HG02798 (cell line): ENCODE measurements at regions not wholly inside any gene's neighbourhood (a gene's known extent, or its start where the extent isn't known, plus 50 kb on each side); places are given as distances from the start of the nearest gene placed in this dataset.
"Not testable (repeated sequence)": the region's sequence is repeated elsewhere in the genome, so short reads cannot be mapped to it uniquely, and the experiment has no call there.

Experiments
- ATAC-seq: cut with Tn5 transposase; IDR thresholded peaks from one replicate; pipeline ENCODE4 v1.9.1; 2021; ENCODE audit warnings: mild to moderate bottlenecking; ENCODE audit not compliant: unreplicated experiment, poor library complexity

DNA sequence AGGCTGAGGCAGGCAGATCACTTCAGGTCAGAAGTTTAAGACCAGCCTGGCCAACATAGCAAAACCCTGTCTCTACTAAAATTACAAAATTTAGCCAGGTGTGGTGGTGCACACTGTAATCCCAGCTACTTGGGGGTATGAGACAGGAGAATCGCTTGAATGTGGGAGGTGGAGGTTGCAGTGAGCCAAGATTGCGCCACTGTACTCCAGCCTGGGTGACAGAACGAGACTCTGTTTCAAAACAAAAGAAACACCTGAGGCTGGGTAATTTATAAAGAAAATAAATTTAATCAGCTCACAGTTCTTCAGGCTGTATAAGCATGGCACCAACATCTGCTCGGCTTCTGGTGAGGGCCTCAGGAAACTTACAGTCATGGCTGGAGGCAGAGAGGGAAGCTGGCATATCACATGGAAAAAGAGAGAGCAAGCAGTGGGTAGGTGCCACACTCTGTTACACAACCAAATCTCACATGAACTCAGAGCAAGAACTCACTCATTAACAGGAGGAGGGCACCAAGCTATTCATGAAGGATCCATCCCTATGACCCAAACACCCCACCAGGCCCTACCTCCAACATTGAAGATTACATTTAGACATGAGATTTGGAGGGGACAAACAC, 244.1 kb upstream of the RBBP8 start:
- ATAC-seq, result no peak

DNA sequence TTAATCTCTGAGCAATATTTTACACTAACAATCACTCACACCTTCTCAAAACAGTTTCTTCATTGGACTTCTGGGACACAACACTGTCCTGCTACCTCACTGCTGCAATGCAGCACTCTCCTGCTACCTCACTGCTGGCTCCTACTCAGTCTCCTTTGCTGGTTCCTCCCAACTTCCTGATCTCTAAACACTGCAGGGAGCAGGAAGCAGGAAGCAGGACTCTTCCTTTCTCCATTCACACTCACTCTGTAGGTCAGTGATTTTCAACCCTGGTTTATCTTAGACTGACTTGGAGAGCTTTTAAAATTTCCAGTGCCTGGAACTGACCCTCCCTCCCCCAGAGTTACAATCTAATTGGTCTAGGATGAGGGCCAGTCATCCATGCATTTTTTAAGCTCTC, 243.4 kb upstream of the RBBP8 start:
- no peak for ATAC-seq

DNA sequence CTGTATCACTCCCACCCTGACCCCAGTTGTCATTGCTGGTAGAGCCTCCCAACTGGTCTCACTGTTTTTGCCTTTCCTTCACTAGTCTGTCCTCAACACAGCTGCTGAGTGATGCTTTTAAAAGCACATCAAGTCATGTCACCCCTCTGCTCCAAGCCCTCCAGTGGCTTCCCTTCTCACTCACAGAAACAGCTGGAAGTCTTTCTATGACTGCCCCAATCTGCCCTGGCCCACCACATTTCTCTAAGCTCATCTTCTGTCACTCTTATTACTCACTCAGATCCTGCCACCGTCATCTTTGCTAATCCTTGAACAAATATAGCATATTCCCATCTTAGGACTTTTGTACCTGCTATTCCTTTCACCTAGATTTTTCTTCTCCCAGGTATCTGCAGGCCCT, 242.6 kb upstream of the RBBP8 start:
- no peak for ATAC-seq

DNA sequence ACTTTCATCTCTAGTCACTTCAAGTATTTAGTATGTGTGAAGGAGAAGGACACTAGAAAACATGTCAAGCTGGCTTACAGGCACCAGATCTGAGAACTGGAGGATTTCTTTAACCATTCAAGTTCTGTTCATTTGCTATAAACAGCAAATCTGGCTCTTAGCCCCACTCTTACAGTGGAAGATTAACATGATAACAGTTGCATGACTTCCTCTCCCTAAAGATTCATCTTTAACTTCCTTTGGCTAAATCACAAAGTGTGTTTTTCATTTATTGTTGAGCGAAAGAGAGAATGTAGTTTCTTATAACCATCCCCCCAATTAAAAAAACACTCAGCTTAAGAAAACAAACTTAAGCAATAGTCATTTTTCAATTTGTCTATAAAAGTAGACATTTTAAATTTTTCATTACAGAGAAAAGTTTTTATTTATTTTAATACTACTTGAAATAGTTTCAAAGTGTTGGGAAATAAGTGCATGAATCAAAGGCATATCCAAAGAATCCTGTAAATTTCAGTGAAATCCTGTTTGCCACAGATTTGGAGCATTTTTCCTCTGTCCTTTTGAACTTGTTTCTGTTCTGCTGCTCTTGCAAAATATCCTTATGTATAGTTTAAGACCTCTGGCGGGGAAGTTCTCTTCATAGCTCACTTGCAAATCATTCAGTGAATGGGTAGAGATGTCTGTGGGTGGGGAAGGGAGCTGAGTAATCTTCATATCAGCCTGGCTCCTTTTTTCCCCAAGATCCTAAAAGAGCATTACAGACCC, 241.0 kb upstream of the RBBP8 start:
- no peak for ATAC-seq

DNA sequence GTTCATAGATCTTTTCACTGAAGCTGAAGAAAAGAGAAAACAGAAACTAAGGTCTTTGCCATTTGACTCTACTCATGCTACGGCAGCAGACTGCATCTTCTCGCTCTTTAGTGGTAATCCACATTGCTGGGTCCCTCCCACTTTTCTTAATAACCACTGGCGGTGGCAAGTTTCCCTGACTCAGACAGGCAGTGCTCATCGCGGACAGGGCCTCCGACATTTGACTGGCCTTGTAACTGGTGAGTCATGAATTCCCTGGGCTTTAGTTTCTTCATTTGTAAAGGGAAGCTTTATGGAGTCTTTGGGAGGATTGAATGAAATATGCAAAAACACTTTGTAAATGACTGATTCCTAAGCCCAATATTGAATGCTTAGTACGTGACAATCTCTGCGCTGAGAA, 238.2 kb upstream of the RBBP8 start:
- no peak for ATAC-seq

DNA sequence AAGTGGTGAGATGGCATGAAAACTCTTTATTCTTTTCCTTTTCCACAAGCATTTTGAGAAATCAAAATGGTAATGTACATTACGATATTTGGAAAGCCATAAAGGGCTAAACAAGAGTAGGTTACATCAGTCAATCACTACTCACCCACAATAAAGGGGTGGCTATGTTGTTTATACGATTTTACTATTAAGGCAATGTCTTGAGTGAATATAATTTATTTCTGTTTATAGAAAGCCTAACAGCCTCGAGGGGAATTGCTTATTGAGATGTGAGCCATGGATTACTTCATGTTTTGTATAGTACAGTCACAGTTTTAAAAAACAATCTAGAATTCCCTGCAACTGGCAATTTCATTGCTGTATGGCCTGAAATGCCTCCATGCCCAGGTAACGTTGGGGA, 237.5 kb upstream of the RBBP8 start:
- no peak for ATAC-seq

DNA sequence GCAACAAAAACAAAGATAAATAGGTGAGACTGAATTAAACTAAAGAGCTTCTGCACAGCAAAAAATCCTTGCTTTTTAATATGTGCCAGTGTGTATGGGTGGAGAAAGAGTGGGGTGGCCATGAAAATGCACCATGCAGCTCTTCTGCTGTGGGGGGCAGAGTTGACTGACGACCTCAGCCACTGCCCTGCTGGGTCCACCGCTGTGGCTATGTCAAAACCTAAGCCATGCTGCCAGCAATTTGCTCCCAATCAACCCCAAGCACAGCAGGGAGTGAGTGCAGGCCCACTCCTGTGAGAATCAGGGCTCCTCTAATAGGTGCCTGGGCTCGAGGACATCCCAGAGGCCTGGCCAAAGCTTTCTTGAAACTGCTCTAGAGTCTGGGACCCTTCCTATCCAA, 235.6 kb upstream of the RBBP8 start:
- ATAC-seq, result no peak

DNA sequence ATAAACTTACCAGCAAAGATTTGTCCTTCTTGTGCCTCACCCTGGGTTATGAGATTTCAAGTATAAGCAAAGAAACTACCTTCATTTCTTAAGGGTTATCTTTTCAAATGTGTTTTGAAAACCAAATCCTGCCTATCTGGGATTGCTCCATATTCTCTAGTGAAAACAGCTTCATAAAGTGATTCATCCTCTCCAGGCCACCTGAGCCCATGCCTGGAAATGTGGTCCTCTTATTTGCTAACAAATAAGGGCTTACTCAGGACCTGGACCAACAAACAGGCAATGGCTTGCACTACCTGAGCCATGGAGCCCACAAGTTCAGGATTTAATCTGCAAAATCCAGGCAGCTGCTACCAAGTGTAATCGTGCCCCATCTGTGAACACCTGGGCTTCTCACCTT, 234.4 kb upstream of the RBBP8 start:
- ATAC-seq, result no peak

DNA sequence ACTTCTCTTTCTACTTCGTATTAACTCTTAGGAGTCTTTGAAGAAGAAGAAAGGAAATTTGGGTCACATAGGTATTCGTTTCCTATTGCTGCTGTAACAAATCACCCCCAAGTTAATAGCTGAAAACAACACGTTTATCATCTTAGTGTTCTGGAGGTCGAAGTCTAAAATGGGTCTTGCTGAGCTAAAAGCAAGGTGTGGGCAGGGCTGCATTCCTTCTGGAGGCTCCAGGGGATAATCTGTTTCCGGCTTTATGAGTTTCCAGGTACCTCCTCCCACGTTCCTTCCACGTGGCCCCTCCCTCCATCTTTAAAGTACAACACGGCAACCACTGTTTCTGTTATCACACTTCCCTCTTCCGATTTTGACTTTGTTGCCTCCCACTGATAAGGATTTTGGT, 233.5 kb upstream of the RBBP8 start:
- no peak for ATAC-seq

DNA sequence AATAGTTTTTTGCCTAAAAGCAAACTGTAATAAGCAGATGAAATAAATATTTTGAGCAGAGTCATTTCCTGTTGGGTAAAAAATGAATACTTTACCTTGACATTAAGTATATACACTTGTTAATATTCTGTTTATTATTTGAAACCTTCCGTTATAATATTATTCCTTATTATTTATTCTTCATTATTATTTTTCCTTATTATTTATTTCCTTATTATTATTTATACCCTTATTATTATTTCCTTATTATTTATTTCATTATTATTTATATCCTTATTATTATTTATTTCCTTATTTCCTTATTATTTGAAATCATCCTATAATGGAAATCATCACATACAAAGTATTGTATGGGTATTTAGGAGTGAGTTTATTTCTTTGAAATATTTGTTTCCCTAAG, 232.2 kb upstream of the RBBP8 start:
- ATAC-seq, result no peak

DNA sequence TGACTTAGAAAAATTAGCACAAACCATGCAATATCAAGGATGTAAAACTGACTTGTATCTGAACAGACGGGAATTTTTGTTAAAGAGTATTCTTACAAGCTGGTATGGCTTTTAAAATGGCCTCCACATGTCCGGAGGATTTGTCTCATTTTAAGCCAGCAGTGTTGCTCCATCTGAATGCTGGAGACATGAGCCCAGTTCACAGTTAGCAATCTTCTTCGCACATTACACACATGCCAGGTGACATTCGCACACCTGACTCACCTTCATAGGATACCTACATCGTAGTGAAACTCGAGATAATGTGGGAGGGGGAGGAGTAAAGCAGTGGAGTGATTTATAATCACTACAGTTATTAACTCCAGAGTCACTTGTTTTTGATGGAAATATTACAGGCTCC, 231.8 kb upstream of the RBBP8 start:
- no peak for ATAC-seq

DNA sequence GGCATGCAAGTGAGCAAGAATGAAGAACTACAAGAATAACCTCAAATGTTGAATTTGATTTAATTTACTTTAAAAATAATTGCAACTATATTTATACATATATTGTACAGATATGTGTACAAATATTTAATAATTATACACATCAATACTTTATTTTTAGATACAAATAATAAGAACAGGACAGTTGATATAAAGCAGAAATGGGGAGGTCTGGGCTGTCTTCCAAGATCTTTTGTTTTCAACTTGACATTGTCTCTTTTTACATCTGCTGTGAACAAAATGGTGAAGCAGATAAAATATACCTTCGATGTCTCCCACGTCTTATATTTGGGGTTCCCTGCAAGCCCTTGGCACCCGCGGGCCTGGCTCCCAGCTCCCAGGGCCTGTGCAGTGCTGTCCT, 231.3 kb upstream of the RBBP8 start:
- no peak for ATAC-seq

DNA sequence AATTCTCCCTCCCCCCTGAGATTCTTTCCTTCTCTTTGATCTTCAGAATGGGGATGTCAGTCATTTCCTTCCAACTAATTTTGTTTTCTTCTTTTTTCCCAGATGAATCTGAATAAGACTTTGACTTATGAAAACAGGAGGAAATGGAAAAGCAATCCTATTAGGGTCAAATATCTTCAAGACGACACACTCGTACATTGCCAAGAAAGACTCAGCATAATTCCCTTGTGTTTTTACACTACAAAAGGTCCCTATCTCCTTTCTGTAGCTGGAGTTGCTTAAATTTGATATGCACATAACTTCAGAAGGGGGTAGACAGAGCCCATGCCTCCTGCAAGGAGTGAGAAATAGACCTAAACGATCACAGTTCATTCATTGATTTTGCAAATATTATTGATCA, 230.3 kb upstream of the RBBP8 start:
- ATAC-seq, result no peak

DNA sequence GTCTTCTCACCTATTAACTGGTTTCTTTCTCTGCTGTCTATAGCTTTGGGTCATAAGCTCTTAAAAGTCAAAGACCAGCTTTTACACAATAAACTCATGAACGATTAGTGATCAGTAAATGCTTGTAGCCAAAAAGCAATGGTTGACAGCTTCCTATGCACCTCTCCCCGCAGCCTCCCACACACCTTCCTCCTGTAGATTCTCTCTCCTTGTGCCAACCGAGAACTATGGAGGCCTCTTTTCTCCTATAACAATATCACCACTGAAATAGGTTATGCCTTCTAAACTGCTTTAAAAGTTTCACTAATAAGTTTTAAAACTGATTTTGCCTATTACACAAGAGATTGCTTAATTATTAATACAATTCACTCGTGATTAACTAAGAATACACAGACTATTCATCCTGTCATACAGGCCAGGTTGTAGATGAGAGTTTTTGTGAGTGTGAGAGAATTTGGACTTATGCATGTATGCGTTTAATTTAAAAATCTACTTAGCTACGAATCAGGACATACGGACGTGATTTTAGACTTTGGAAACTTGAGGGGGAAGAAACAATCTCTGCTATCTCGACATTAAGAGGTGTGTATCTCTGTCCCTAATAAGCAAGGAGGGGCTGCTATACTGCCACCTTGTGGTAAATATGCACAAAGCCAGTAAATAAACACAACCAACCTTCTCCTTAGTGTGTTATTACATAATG, 229.1 kb upstream of the RBBP8 start:
- ATAC-seq, result peak; percentile 77

DNA sequence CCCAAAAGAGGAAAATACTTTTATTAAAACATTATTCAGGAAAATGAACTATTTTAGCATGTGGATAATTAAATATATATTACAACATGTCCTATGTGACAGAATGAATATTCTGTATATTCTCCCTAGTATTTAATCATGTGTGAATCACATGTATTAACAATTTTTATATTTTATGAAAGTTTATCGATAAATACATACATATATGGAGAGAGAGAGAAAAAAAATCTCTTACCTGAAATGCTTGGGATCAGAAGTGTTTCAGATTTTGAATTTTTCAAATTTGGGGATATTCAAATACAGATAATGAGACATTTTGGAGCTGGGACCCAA, 228.6 kb upstream of the RBBP8 start:
- no peak for ATAC-seq

DNA sequence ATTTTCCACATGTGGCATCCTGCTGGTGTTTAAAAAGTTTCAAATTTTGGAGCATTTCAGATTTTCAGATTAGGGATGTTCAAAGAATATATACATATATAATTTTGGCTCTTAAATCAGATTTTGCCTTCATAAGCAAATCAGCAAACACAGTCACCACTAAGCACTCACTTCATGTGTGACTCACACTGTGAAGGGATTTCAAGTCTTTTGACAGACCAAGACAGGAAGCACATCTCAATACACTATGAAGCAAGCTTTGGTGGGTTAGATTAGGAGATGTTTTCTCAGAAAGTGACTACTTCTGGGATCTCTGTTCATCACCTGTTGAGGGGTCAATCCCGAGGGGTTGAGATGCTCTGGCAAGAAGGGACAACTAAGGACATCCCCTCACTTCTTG, 227.8 kb upstream of the RBBP8 start:
- ATAC-seq, result no peak

DNA sequence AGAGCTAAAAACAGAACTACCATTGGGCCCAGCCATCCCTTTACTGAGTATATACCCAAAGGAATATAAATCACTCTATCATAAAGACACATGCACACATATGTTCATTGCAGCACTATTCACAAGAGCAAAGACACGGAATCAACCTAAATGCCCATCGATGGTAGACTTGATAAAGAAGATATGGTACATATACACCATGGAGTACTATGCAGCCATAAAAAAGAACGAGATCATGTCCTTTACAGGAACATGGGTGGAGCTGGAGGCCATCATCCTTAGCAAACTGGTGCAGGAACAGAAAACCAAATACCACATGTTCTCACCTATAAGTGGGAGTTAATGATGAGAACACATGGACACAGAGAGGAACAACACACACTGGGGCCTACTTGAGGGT, 227.1 kb upstream of the RBBP8 start:
- ATAC-seq, result not testable (repeated sequence)

DNA sequence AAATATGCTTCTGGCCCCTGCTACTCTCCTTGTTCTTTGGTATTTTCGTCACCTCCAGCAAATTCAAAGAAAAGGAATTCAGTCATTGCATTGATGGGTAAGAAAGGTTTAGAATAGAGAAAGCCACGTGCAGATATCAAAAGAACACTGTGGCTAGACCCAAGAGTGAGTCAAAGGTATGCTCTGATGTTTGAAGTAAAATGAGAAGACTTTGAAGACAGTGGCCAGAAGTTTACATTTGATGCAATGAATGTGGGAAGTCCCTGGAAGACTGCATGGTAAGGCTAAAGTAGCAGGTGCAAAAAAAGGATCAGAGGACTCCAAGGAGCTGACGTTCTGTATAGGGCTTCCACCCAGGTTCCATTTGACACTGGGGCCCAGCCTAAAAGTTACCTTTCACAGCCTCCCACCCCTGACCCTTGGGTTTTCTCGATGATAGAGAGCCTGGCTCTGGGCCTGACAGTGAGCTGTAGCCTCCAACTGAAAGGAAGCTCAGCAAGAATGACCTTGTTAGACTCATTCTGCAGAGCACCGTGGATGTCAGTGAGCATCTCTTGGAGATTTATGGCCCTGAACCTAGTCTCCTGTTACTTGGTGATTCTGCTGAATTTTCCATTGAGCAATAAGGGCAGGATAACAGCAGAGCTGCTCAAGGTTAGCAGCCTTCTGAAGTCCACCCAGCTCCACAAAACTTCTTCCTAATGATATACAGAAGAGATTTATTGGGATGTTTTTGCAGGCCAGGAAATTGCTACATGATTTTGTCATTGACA, 223.7 kb upstream of the RBBP8 start:
- no peak for ATAC-seq

DNA sequence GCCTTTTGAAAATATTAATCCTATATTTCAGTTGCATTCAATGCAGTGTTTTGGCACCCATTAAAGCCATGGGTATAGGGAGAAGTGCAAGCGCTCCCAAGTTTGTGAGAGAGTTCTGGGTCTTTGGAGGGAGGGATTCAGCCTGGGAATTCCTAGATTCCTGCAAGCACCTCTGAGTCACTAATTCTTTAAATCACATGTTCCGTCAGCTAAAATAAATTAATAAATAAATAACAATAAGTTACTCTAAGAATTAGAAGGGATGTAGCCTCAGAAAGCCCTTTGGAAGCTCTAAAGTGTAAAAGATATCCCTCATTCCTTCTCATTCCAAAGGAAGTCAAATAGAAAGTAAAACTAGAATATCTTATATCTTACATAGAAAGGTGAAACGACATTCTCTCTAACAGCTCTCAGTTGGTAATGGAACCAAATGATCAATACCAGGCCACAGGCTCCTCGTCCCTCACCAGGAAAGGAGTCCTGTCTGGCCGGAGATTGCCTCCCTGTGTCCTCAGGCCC, 222.4 kb upstream of the RBBP8 start:
- no peak for ATAC-seq

DNA sequence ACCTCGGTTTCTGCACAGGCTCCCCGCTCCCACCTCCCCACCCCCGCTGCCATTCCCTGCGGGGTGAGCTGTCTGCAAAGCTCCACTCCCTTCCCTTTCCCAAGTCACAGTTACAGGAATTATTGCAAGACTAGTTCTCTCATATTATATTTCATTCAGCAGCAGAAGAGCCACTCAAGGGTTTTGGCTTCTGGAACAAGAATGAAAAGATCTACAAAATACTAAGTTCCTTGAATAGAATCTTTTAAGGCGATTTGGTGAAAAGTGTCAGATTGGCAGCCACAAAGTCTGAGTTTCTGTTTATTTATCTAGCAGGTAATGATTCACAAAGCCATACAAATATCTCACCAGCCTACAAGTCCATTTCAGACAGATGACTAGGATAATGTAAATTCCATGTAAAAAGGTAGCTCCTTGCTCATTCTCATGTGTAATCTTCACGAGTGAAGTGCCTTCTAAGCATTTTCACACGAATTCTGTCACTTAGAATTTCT, 221.9 kb upstream of the RBBP8 start:
- no peak for ATAC-seq

DNA sequence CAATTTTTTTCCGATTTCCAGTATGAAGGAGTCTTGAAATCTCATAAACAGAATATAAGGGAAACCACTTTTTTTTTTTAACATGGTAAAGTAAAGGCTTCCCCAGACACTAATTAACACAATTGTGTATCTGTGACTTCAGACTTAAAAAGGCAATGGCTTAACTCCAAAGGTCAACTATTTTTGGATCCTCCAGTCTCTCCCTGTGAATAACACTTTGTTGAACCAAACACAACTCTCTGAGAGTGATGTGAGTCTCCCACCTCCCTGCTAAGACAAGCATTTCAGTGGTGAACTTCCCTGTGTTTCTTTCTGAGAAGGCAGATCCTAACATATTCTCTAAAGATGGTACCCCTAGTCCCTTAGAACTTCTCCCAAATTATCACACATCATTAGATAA, 219.6 kb upstream of the RBBP8 start:
- ATAC-seq, result no peak
